Breast epithelium (tissue), 3 donors: ENCODE measurements at regions not wholly inside any gene's neighbourhood (a gene's known extent, or its start where the extent isn't known, plus 50 kb on each side); places are given as distances from the start of the nearest gene placed in this dataset.

Experiments used
- CTCF ChIP-seq, 3 donors: fragments of 450-650 bp; IDR thresholded peaks; one replicate each; pipeline ENCODE4 v1.5.1; 2016 to 2017; ENCODE audit warnings: antibody characterized with exemption in 3 of 3, mild to moderate bottlenecking in 3 of 3, moderate library complexity in 3 of 3
- POLR2AphosphoS5 ChIP-seq, 3 donors: sonication (generic); formaldehyde crosslinking; IDR thresholded peaks; one replicate each; pipeline ENCODE4 v1.6.1; 2017; ENCODE audit warnings: antibody characterized with exemption in 3 of 3

GRCh38 chr22:47388778-47389177, 626.3 kb downstream of the TBC1D22A start:
- TF ChIP-seq POLR2AphosphoS5 (IDR thresholded peaks at IDR 0.05) (no peak), CTCF (IDR thresholded peaks at IDR 0.05) (no peak)
